Mesodermal cell (in vitro differentiated cells): ENCODE measurements at regions not wholly inside any gene's neighbourhood (a gene's known extent, or its start where the extent isn't known, plus 50 kb on each side); places are given as distances from the start of the nearest gene placed in this dataset.

Experiments used
- H3K27ac ChIP-seq: 2 replicates; pipeline ENCODE4 v1.7.0; 2013; ENCODE audit warnings: mild to moderate bottlenecking, low read depth, low read length, moderate library complexity; ENCODE audit not compliant: severe bottlenecking
- H3K36me3 ChIP-seq: 2 replicates; pipeline ENCODE4 v1.7.1; 2013; ENCODE audit warnings: mild to moderate bottlenecking, low read length, moderate library complexity; ENCODE audit not compliant: control insufficient read depth, insufficient read depth
- H3K4me1 ChIP-seq: one replicate; pipeline ENCODE4 v1.7.1; 2013; ENCODE audit warnings: mild to moderate bottlenecking, low read length; ENCODE audit not compliant: insufficient read depth, control insufficient read depth, poor library complexity, severe bottlenecking
- H3K4me3 ChIP-seq: 2 replicates; pipeline ENCODE4 v1.7.0; 2013; ENCODE audit warnings: low read length, control low read depth, mild to moderate bottlenecking; ENCODE audit not compliant: insufficient read depth, poor library complexity, severe bottlenecking; ENCODE audit errors: extremely low read depth
- H3K9me3 ChIP-seq: 2 replicates; pipeline ENCODE4 v1.7.1; 2013; ENCODE audit warnings: mild to moderate bottlenecking, low read length, moderate library complexity; ENCODE audit not compliant: control insufficient read depth
- WGBS, 2 experiments: methylation state at CpG; one replicate each; pipeline ENCODE4 v1.1.5; 2013; ENCODE audit warnings: missing lambda C conversion rate in 2 of 2; ENCODE audit not compliant: insufficient coverage in 2 of 2; 5-methylcytosine and 5-hydroxymethylcytosine counted together

DNA sequence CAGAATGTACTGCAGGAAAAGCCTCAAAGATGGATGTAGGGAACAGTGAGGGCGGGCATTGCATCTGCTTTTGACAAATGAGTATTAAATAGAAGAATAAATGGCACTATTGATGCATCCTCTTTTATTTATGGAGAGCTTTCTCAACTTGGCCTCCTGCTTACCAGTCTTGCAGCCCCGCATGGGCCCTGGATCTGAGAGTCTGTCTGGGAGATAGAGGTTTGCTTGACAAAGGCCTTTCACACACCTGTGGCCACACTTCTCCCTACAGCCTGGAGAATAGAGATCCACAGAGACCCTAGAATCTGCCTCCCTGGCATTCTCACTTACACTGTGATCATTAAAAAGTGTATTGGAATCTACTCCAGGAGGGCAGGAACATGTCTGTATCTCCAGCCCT, 203.8 kb upstream of the CDH4 start:
- Histone ChIP-seq H3K36me3 (no peaks in the 10 kb centered on the region), H3K27ac (no peak overlapping the region), H3K9me3 (no peaks in the 10 kb centered on the region), H3K4me1 (no peaks in the 10 kb centered on the region), H3K4me3 (no peak overlapping the region)
- WGBS, 2 experiments = 83 to 100% methylated on average over 1 of the region's 2 CpGs

GRCh38 chr20:61049684-61050083, 202.4 kb upstream of the CDH4 start:
- H3K9me3 ChIP-seq = no peaks in the 10 kb centered on the region
- no peaks in the 10 kb centered on the region for H3K4me1 ChIP-seq
- 87 to 93% methylated on average over 8 to 9 of the region's 9 CpGs for WGBS, 2 experiments
- no peaks in the 10 kb centered on the region for H3K36me3 ChIP-seq
- no peak overlapping the region for H3K27ac ChIP-seq
- H3K4me3 ChIP-seq = no peak overlapping the region

DNA sequence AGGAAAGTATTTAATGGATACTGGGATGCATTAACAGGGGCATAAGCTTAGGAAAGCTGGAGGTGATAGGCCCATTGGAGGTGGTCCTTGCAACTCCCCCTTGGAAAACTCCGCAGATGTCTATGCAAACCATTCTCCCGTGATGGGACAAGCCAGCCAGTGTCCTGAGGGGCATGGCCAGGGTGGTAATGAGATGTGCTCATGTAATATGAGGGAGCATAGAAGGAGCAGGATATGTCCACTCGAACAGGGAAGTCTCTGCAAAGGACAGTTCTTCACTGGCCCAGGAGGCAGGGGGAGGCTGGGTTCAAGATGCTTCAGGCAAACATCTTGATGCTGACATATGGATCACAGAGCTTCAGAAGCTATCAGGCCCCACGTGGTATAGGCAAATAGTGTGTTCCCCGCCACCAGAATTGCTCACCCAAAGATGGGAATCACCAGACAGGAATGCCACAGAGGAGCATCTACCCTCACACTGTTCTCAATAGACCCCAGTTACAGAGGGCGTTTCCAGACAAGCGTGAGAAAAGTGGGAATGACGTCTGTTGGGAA, 201.6 kb upstream of the CDH4 start:
- no peak overlapping the region for H3K4me3 ChIP-seq
- WGBS, 2 experiments = 83 to 95% methylated on average over 7 to 8 of the region's 8 CpGs

DNA sequence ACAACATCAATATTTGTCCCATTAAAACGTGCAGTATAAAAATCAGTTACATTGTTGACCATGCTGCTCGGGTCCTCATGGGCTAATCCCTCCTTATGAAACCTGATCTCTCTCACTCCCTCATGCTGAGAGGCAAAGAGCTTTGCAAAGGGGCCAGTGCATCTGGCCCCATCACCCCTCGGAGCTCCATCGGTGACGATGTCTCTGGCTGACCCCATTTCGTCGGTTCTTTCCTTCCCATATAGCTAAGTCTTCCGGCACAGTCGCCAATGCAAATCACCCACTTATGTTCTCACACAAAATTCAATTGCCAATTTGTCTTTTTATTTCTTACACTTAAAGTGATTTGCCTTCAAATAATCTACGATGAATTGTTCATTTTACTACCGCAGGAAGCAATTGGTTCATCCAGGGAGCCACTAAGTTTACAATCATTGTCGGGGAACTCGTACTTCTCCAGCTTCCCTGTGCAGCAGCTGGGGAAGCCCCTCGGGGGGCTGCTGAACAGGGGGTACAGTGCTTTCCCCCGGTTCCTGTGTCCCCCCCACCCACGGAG, 199.8 kb upstream of the CDH4 start:
- WGBS, 2 experiments = 80 to 81% methylated on average over 14 of the region's 16 CpGs
- no peaks in the 10 kb centered on the region for H3K9me3 ChIP-seq

More for the DNA sequence above, 201.6 kb upstream of the CDH4 start:
- no peak overlapping the region for H3K27ac ChIP-seq
- no peaks in the 10 kb centered on the region for H3K4me1 ChIP-seq
- no peaks in the 10 kb centered on the region for H3K9me3 ChIP-seq
- H3K36me3 ChIP-seq = no peaks in the 10 kb centered on the region

DNA sequence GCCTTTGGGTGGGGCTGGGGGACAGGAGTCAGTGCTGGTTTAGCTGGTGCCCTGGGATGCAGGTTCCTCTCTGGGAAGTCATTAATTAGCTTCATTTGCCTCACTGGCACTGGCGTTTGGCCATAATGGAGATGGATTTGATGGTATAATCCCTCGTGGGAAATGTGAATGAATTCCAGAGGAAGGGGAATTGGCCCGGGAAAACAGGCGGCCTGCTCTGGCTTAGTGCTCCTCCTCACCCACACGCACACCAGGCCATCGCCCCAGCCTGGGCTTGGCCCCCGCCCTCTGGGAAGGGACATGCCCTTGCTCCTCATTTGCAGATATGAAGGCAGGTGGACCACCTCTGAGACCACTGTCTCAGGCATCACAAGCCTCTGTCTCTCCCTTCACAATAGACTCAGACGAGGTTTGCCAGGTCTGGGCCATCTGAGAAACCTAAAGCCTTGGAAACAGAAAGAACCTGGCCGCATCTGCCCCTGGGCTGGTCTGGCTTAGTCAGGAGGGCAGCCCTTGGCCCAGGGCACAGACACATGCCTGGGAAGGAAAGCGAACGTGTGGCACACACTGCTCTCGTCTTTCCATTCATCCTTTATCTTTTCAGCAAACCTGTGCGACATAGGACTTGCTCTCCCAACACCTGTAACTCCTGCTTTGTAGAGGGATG, 199.2 kb upstream of the CDH4 start:
- WGBS, 2 experiments = 90 to 92% methylated on average over 4 to 11 of the region's 13 CpGs
- Histone ChIP-seq H3K9me3 (no peaks in the 10 kb centered on the region), H3K27ac (no peak overlapping the region), H3K4me1 (no peaks in the 10 kb centered on the region), H3K4me3 (no peak overlapping the region), H3K36me3 (no peaks in the 10 kb centered on the region)

More for the DNA sequence above, 199.8 kb upstream of the CDH4 start:
- Histone ChIP-seq H3K27ac (no peak overlapping the region), H3K4me1 (no peaks in the 10 kb centered on the region), H3K36me3 (no peaks in the 10 kb centered on the region), H3K4me3 (no peak overlapping the region)

DNA sequence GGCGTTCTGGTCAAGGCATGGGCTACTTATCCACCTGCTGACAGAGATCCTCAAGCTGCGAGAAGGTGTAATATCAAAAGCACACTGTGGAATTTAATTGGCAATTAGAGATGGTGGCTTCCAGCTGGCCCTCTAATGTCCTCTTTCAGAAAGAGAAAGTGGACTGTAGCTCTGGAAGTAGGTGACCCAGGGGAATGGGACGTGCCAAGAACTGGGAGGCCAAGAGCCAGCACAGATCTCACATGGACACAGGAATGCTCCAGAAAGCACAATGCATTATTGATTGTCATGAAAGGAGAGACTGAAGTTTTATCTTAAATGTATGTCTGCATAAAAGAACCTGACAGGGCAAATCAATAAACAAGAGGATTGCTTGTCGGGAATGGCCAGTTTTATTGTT, 198.6 kb upstream of the CDH4 start:
- Histone ChIP-seq H3K27ac (no peak overlapping the region), H3K4me3 (no peak overlapping the region), H3K36me3 (no peaks in the 10 kb centered on the region), H3K4me1 (no peaks in the 10 kb centered on the region), H3K9me3 (no peaks in the 10 kb centered on the region)
- 79 to 94% methylated on average over 4 of the region's 4 CpGs for WGBS, 2 experiments

GRCh38 chr20:61053889-61054288, 198.2 kb upstream of the CDH4 start:
- Histone ChIP-seq H3K4me3 (no peak overlapping the region), H3K36me3 (no peaks in the 10 kb centered on the region), H3K4me1 (no peaks in the 10 kb centered on the region), H3K27ac (no peak overlapping the region), H3K9me3 (no peaks in the 10 kb centered on the region)
- 72 to 84% methylated on average over 6 to 7 of the region's 7 CpGs for WGBS, 2 experiments

DNA sequence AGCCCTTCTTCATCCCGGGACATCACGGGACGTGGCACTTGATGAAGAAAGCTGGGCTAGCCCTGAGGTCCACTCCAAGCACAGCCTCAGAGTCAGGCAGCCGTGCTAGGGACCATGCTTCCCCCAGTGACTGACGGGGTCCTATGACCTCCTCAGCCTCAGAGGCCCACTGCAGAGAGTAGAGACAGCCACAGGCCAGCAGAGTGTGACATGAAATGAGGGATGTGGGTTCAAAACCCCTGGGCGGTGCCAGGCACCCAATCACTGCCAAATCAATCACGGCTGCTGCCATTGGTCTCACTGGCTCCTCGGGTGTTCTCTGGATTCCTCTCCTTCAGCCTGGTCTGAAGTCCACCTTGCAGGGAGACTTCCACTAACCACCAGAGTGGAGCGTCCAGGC, 197.7 kb upstream of the CDH4 start:
- 93 to 96% methylated on average over 7 of the region's 9 CpGs for WGBS, 2 experiments
- Histone ChIP-seq H3K36me3 (no peaks in the 10 kb centered on the region), H3K4me1 (no peaks in the 10 kb centered on the region), H3K9me3 (no peaks in the 10 kb centered on the region), H3K27ac (no peak overlapping the region), H3K4me3 (no peak overlapping the region)

DNA sequence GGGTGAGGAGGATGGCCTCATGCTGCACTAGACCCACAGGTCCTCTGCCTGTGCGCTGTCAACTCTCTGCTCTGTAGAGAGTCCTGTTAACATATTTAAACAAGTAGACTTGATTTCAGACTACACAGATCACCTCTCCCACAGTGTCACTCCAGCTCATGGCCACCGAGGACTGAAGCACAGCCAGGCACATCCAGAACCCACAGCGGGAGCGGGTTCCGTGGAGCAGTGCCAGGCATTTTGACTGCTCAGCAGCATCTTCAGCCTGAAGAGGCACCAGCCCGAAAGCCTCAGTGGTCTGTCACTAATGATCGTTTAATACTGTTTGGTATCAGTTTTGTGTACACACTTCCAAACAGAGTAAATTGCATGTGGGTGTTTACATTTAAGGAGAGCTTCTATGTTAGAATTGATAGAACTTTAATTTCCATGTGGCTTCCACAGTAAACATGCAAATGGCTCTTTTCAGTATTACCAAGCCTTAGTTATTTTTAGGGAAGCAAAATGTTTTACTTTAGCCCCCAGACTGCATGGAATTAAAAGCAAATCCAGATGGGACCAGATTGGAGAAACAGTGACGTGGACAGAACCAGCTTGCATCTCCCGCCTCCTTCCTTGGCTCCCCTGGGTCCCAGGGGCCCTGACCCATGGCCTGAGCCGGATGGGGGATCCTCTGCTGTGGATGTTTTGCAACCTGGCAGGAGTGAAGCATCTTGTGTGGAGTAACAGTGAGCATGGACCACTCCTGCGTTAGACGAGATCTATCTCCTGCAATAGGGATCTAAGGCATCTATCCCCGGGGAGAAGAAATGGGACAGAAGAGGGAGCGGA, 196.7 kb upstream of the CDH4 start:
- H3K4me1 ChIP-seq = no peaks in the 10 kb centered on the region
- H3K4me3 ChIP-seq = no peak overlapping the region
- no peaks in the 10 kb centered on the region for H3K36me3 ChIP-seq
- no peaks in the 10 kb centered on the region for H3K9me3 ChIP-seq
- 90 to 94% methylated on average over 11 to 14 of the region's 14 CpGs for WGBS, 2 experiments
- no peak overlapping the region for H3K27ac ChIP-seq

GRCh38 chr20:61056116-61056515, 195.9 kb upstream of the CDH4 start:
- 75 to 81% methylated on average over 10 of the region's 10 CpGs for WGBS, 2 experiments
- H3K4me3 ChIP-seq = no peak overlapping the region
- H3K9me3 ChIP-seq = no peaks in the 10 kb centered on the region
- H3K4me1 ChIP-seq = no peaks in the 10 kb centered on the region
- no peaks in the 10 kb centered on the region for H3K36me3 ChIP-seq
- H3K27ac ChIP-seq = no peak overlapping the region
